SIG-M5 treated with dmso at 0.1 percent for 504 hours (cell line): ENCODE measurements at regions not wholly inside any gene's neighbourhood (a gene's known extent, or its start where the extent isn't known, plus 50 kb on each side); places are given as distances from the start of the nearest gene placed in this dataset.
"Not testable (repeated sequence)": the region's sequence is repeated elsewhere in the genome, so short reads cannot be mapped to it uniquely, and the experiment has no call there.

Experiments
- DNase-seq: peaks from one replicate; lab custom pipeline; 2025; ENCODE audit not compliant: unreplicated experiment; lab: John Stamatoyannopoulos, UW

DNA sequence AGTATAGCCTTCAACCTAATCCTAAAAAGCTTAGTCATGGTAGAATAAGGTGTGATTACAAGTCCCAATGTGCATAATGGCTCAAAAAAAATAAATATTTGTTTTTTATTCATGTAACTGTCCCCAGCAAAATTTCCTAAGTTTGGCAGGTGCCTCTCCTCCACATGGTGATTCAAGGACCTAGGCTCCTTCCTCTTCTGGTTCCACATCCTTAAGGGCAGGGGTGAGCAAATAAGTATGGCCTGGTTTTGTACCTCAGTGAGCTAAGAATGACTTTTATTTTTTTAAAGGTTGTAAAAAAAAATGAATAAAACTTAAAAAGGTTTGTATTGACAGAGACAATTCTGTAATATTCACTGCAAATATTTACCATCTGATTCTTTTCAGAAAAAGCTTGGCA is 343.5 kb upstream of the UBE2E2 start:
- DNase-seq, result no peak

GRCh38 chr3:22861426-22861825 is 341.7 kb upstream of the UBE2E2 start:
- no peak for DNase-seq

DNA sequence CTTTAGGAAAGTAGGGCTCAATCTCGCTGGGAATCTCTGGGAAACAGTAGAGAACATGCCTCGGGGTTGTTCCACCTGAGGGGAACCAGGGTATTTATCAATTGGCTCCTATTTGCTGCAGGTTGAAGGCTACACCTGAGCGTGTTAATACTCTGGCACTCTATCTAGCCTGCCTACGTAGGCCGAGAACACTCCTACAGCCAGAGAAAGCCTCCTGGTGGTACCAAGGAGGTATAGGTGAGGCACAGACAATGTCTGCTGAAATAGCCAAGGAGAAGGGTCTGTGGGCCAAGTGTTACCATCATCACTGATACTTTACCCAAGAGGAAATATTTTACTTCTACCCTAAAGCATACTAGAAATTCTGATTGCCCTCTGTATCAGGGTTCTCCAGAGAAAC is 341.0 kb upstream of the UBE2E2 start:
- no peak for DNase-seq

- DNase-seq, result not testable (repeated sequence)
These were observed 320.3 kb upstream of the UBE2E2 start for GRCh38 chr3:22882834-22883233.

GRCh38 chr3:22885039-22885438 is 318.1 kb upstream of the UBE2E2 start:
- no peak for DNase-seq

DNA sequence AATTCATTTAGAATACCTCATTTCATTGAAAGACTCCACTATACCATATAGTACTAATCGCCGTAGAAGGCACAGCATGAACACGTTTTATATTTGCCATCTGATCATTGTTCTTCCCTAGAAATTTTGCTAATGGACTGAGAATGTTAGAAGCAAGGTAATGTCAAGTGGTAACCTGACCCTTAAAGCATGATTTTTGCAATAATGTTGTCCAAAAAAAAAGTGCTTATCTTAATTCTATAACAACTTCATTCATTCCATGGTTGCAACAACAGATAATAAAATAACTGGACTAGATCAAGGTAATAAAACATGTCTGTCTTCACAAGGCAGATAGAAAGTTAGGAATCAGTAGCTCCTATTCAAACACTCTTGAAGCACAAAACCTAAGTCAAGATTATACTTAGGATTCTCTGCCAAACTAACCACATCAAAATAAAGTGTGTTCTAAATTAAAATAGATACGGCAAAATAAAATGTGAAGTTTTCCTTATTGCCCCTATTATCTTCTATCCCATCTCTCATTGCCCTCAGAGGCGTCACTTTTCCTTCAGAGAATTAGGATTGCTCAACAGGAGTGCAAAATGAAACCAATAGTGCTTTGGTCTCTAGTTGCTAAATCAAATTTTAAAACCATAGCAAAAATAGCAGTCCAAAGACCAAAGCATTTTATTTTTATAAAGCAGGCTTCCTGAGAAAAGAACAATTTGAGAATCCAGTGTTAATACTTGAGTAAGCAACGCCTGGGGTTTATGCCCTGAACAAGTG is 317.4 kb upstream of the UBE2E2 start:
- DNase-seq, result no peak

GRCh38 chr3:22886439-22887068 is 316.6 kb upstream of the UBE2E2 start:
- no peak for DNase-seq

- DNase-seq, result peak; percentile 28
These were observed 315.3 kb upstream of the UBE2E2 start for GRCh38 chr3:22887664-22888291.

GRCh38 chr3:22893101-22893500 is 310.0 kb upstream of the UBE2E2 start:
- DNase-seq, result no peak

DNA sequence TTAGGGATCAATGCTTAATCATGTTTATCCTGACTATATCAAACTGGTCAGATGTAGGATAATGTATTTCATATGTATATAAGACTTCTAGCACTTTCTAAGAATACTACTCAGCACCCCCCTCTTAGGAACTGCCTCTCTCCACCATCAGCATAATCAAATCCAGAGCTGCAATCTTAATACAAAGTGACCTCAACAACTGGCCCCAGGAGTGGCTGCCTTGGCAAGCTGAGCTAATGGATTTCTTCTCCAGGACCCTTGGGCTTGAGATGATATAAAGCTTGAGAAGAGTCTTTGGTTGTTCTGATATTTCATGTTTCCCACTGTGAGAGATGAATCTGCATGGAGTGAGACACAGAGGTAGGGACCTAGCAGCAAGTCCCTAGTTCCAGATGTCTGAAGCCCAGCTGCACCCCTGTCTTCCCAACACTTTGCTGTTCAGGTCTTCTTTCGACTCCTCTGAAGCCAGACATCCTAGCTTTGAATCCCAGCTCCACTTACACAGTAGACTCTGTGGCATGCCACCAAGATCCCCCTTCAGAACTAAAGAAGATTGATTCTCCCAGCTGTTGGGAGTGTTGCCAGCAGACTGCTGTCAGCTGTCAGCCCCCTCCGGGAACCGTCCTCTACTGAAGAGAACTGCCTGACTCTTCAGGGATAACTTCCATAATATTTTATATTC is 309.3 kb upstream of the UBE2E2 start:
- DNase-seq, result no peak

- no peak for DNase-seq
These were observed 308.3 kb upstream of the UBE2E2 start for GRCh38 chr3:22894865-22895264.

DNA sequence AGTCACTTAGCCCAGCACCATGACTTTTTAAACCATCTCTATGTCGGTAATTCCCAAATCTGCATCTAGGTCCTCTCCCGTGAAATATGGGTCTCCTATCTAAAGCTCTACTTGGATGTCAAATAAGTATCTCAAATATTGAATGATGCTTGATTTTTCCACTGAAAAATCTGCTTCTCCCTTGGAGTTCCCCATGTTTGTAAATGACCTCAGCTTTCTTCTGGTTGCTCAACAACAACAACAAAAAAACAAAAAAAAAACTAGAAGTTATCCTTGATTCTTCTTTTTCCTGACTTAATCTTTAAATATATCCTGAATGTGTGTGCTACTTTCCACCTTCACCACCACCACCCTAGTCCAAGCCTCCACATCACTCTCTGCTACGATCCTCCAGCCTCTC is 307.5 kb upstream of the UBE2E2 start:
- DNase-seq, result no peak

- DNase-seq, result no peak
These were observed 304.6 kb upstream of the UBE2E2 start for GRCh38 chr3:22898558-22898957.

DNA sequence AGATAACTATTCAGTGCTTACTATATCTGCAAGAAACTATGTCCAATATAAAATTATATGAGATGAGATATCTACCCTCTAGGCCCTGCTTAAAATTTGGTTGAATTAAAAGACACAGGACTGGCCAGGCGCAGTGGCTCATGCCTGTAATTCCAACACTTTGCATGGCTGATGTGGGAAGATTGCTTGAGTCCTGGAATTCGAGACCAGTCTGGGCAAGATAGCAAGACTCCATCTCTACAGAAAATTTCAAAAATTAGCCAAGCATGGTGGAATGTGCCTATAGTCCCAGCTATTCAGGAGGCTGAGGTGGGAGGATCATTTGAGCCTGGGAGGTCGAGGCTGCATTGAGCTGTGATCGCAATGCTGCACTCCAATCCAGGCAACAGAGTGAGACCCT is 303.7 kb upstream of the UBE2E2 start:
- DNase-seq, result no peak

GRCh38 chr3:22900296-22900695 is 302.8 kb upstream of the UBE2E2 start:
- DNase-seq, result no peak

DNA sequence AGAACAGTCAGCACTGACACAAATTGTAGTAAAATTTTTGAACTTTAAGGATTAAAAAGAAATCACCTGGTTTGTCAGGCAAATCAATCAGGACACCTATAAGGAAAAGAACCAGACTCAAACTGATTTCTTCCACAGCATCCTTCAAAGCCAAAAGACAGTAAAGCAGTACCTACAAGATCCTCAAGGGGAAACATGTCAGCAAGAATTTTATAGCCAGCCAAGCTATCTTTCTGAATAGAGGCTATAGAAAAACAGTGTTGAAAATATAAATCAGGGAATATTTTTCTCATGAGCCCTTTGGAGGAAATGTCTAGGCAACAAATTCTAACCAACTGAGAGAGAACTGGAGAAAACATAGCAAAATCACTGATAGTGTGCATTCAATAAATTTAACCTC is 301.4 kb upstream of the UBE2E2 start:
- DNase-seq, result no peak

GRCh38 chr3:22907161-22907780 is 295.9 kb upstream of the UBE2E2 start:
- DNase-seq, result no peak

DNA sequence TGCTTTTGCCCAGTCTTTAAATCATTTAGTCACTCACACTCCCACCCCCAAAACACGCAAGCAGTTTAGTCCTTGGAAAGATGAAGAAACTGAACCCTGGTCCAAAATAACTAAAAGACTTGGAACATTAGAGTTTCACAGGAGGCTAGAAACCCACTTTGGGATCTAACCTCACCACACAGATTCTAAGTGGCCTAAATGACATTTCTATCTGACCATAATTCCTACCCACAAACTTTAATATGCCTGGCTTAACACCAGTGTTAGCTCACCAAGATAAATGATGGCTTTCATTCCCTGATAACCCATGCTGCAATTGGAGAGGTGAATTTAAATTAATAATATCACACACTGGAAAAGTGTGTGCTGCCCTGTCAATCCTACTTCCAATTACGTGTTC is 295.3 kb upstream of the UBE2E2 start:
- no peak for DNase-seq

GRCh38 chr3:22908989-22909507 is 294.1 kb upstream of the UBE2E2 start:
- DNase-seq, result no peak

GRCh38 chr3:22916933-22917332 is 286.2 kb upstream of the UBE2E2 start:
- no peak for DNase-seq

DNA sequence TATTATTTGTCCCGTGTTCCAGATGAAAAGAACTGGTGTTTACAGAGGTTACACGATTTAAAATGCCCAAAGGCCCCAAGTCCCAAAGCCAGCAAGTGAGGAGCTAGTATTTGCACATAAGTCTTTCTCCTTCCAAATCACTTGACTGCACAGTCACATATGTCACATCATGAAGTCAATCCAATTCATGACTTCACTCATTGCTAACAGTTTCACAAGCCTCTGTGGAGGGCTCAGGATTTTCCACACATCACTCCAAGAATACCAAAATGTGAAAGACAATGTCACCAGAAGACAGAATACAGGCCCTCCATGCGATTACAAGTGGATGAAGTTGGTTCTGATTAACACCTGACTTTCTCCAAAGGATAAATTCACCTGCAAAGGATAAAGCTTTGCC is 283.1 kb upstream of the UBE2E2 start:
- DNase-seq, result no peak
